Suppressor macrophage treated with lipopolysaccharide for 1 hour (primary cell): ENCODE measurements at regions not wholly inside any gene's neighbourhood (a gene's known extent, or its start where the extent isn't known, plus 50 kb on each side); places are given as distances from the start of the nearest gene placed in this dataset.

Experiments
- DNase-seq, 3 donors: peaks; one replicate each; pipeline ENCODE4 v3.0.0-alpha.2; 2020 to 2022

- DNase-seq = no peak
These were observed 1231.4 kb upstream of the MIR17HG start for GRCh38 chr13:90116121-90116520.

DNA sequence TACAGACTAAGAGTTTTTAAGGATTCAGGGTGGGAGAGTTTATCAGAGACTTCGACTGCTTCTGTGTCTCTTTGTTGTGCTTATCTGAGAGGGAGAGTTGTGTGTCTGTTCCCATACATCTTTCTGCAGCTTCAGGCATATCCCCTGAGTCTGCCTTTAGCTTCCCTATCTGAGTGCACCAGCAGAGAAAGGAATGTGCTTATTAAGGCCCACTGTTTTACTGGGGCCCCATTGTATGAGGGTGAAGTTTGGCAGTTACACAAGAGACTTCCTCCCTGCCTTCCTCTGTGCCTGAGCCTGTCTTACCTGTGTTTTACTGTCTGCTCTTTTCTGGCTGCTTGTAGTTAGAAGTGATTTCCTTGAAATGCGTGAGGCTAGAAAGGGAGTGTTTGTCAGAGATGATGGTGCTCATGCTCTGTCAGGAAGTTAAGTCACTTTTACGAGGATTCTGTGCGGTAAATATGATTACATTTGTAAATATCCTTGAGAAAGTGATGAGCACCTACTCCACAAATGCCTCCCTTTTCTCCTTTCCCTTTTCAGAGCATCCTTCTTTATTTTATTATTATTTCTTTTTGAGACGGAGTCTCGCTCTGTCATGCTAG lies 1228.9 kb upstream of the MIR17HG start:
- DNase-seq = no peak

- no peak for DNase-seq
These were observed 1227.5 kb upstream of the MIR17HG start for GRCh38 chr13:90120026-90120425.

DNA sequence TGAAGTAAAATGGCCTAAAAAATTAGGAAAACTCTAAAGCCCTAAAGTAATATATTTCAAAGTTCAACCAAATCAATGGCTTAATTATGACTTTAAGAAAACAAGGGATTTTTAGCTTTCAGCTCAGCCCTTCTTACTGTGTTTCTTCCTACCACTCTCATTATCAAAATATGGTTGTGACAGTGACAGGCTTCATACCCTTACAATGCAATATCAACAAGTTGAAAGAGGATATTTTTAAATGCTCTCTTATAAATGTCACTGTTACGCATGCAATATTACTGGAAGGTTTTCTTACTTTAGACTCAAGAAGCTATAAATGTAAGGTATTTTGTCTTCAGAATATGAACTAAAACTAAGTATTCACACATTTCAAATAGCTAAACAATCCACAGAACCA lies 1225.7 kb upstream of the MIR17HG start:
- DNase-seq = no peak

- DNase-seq = no peak
These were observed 1225.0 kb upstream of the MIR17HG start for GRCh38 chr13:90122531-90122930.

DNA sequence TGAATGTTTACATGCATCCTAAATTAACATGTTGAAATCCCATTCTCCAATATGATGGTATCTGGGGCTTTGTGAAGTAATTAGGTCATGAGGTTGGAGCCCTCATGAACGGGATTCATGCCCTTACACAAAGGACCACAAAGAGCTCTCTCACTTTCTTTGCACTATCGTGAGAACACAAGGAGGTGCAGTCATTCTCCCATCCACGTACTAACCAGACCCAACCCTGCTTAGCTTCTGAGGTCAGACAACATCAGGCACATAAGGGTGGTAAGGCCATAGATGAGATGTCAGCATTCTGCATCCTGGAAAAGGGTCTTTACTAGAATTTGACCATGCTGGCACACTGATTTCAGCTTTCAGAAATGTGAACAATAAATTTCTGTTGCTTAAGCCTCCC lies 1211.9 kb upstream of the MIR17HG start:
- DNase-seq = no peak

GRCh38 chr13:90142251-90142650 lies 1205.2 kb upstream of the MIR17HG start:
- DNase-seq = no peak

DNA sequence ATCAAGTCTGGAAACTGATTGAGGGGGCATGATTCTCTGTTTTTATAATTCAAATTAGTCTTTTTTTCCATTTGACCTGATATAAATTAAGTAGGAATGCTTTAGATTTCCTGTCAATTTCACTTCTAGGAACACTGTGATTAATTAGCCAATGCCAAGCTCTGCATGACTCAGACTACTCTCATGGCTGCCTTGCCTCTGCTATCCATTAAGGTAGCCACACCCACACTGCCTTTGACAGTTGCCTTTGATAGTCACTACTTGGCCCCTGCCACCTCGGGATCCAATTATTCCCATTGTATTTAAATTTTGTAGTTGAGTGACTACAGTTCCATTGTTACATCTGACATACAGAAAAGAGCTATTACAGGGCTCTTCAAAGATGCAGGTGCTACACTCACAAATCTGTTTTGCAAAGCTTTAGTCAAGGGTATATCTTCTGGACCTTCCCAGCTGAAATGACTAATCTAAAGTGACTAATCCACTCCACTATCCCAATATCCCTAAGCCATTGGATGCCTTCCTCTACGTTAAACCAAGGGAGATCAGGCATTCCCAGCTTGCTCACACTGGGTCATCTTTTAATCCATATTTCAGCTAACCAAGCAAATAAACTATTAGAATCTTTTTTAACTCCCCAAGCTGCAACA lies 1193.1 kb upstream of the MIR17HG start:
- no peak for DNase-seq

GRCh38 chr13:90156390-90156789 lies 1191.1 kb upstream of the MIR17HG start:
- DNase-seq = no peak

- no peak for DNase-seq
These were observed 1178.5 kb upstream of the MIR17HG start for GRCh38 chr13:90168953-90169352.

DNA sequence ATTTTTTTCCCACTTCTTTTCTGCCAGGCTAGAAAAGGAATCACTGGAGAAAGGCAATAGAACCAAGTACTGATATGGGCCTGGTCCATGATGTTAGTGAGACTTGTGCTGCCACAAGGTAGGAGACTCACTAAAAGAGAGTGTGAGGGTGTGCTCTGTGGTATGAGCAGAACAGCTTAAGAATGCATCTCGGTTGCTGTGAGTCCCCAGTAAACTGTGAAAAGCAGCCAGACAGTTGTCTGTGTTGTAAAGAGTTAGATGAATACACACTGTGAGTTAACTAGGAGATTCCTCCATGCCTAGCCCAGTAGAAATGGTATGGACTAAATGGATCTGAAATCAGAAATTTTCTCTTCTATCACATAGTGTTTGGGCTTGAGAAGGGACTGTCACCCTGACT lies 1177.3 kb upstream of the MIR17HG start:
- no peak for DNase-seq

- DNase-seq = no peak
These were observed 1175.8 kb upstream of the MIR17HG start for GRCh38 chr13:90171649-90172048.

GRCh38 chr13:90177512-90177911 lies 1170.0 kb upstream of the MIR17HG start:
- DNase-seq = no peak

- no peak for DNase-seq
These were observed 1163.1 kb upstream of the MIR17HG start for GRCh38 chr13:90184355-90184754.

DNA sequence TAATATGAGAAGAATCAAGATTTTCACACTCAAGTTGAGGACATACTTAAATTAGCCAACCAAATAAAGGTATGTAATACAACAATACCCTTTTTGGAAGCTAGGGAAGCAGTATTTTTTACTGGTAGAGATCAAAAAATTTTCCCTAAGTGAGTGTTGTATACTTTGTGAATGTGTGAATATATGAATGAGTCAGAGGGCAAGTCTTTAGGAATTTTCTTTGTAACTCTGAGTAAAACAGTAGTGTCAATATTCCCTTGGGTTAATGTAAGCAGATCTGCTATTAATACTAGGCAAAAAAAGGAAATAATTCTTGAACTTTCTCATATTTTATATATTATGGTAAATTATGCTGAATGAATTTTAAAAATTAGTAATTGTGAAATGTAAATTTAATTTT lies 1161.8 kb upstream of the MIR17HG start:
- DNase-seq = no peak

- DNase-seq = no peak
These were observed 1159.8 kb upstream of the MIR17HG start for GRCh38 chr13:90187478-90188350.

DNA sequence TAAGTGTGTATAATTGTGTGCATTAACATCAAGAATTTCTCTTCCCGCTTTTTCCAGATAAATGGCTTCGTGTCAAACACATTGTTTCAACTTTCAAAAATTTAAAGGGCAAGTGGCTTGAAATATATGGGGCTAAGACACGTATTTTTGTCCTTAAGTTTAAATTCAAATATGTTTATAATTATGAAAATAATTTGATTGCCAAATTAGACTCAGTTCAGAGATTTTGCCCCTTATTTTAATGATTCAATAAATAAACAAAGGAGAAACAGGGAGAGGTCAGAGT lies 1159.2 kb upstream of the MIR17HG start:
- no peak for DNase-seq

GRCh38 chr13:90197722-90198121 lies 1149.8 kb upstream of the MIR17HG start:
- no peak for DNase-seq

DNA sequence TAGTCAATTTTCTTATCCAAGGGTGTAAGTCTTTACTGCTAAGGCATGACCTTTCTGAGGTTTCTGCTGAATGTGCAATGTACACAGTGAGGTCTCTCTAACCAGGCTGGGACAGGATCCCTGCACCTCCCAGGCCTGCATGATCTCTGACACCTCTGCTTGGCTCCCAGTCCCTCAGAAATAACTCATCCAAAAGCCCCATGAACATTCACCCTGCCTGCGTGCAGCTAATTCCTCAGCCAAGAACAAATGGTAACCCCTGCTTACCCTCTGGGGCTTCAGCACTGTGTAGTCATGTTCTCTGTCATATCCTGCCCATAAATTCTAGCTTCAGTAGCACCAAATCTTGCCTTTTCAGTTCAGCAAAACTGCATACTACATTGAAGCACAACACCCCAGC lies 1146.3 kb upstream of the MIR17HG start:
- DNase-seq = no peak

- no peak for DNase-seq
These were observed 1145.6 kb upstream of the MIR17HG start for GRCh38 chr13:90201676-90202460.

DNA sequence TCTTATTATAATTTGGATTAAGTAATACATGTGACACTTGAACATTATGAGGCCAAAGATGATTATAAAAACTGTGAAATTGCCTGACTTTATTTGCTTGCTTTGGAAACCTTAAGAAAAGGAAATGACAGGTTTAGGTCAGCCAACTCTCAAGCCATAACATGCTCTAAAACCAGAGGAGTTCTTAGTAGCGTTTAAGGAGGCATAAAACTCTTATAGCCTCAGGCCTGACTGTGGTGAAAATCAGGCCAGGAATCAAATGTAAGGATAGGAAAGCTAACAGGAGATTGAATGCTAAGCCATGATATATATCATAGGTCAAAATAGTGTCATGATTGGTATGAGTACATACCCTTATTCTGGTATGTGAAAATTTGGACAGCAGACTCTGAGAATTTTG lies 1142.4 kb upstream of the MIR17HG start:
- no peak for DNase-seq

DNA sequence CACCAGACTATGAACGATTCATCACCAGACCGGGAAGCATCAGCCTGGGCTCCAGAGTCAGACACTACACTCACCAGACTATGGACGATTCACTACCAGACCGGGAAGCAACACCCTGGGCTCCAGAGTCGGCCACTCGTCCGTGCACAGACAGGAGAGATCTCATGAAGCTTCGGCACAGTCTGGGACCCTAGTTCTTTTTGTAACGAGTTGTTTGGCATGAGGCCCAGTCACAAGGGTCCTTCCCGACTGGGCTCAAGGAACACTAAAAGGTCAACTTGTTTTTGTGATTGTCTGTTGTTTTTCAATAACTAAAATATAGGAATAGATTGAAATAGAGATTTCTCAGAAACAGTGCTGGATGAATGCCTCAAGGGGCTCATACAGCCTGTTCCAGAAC lies 1141.6 kb upstream of the MIR17HG start:
- DNase-seq = no peak

DNA sequence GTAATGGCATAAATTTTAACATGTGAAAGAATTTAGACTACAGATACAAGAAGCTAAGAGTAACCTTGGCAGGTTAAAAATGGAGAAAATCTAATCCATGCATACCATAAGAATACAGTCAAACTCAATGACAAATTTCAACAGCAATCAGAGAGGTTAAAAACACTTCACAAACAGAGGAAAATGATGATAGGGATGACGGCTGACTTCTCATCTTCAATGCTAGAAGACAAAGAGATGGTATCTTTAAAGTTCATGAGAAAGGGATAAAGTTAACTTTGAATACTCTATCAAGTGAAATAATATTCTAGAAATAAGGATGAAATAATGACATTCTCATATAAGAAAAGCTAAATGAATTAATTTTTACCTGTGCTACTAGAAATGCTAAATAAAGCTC lies 1130.2 kb upstream of the MIR17HG start:
- no peak for DNase-seq

DNA sequence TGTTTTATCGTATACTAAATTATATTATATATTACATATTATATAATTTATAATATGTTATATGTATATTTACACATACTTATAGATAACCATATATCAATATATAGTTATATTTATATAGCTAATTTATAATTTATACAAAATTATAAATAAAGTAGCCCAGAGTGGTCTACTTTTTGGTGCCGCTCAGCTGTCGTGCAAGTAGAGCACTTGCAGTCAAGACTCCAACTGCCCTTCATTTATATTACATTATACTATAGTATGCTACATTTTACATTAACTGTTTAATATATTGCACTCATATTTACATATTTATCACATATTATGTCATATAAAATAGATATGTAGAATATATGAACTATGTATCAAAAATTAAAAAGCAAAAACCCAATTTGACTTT lies 1124.7 kb upstream of the MIR17HG start:
- DNase-seq = no peak
